ENCODE measurements at regions not wholly inside any gene's neighbourhood (a gene's known extent, or its start where the extent isn't known, plus 50 kb on each side); places are given as distances from the start of the nearest gene placed in this dataset.
"Not testable (repeated sequence)": the region's sequence is repeated elsewhere in the genome, so short reads cannot be mapped to it uniquely, and the experiment has no call there.

- H3K4me1 ChIP-seq; H3K36me3 ChIP-seq (replicated peaks); H3K9me3 ChIP-seq; H3K27me3 ChIP-seq (ENCODE audit: low read depth); H3K4me3 ChIP-seq; in situ Hi-C loops (cut with MboI; ENCODE audit: low sequenced_read_pairs); DNase-seq (ENCODE audit: low spot score in 2 of 2): not testable (repeated sequence)
Measured at GRCh38 chr18:70574951-70575350, 286.1 kb downstream of the SOCS6 start.

- DNase-seq (ENCODE audit: low spot score in 2 of 2); H3K27me3 ChIP-seq (ENCODE audit: low read depth); H3K4me3 ChIP-seq; in situ Hi-C loops (cut with MboI; ENCODE audit: low sequenced_read_pairs); H3K9me3 ChIP-seq; H3K4me1 ChIP-seq; H3K36me3 ChIP-seq (replicated peaks): not testable (repeated sequence)
Measured at GRCh38 chr18:70569647-70570046, 280.8 kb downstream of the SOCS6 start.

DNA sequence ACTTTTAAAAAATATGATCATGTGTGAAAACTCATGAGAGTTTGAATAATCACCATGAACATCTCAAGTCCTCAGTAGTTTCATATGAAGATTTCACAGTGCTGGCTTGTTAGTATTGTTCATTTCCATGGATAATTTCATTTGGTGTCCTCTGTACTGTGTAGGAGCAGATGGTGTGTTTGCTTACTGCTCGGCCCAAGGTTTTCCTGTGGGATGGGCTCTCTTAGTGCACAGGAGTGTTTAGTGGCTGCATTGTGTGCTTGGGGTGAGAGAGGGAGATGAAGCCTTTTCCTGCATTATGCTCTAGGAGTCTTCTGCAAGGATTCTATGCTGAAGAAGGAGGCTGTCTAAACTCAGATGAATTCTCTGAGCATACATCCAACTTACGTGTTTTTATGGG lies 270.6 kb downstream of the SOCS6 start:
- Histone ChIP-seq H3K4me1 (no peaks in the 10 kb centered on the region), H3K27me3 (ENCODE audit: low read depth) (no peaks in the 10 kb centered on the region), H3K9me3 (no peaks in the 10 kb centered on the region), H3K36me3 (replicated peaks) (no peaks in the 10 kb centered on the region), H3K4me3 (no peak overlapping the region)
- DNase-seq (ENCODE audit: low spot score in 2 of 2), result no peak
- in situ Hi-C loops (cut with MboI; ENCODE audit: low sequenced_read_pairs), result no loop called here

DNA sequence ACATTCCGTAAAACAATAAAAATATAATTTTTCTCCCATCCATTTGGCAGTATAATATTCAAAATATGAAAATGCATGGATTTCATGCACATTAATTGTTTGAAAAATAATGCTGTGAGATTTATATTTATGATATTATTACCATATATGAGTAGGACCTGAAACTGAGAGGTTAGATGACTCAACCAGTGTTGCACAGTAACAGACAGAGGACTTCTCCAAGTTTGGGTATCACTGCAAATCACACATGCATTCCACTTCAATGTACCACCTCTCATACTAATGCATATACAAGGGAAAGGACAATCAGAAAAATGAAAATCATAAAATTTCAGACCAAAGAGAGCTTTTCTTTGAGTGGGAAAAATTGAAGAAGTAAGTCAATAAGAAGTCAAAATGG lies 269.5 kb downstream of the SOCS6 start:
- no peaks in the 10 kb centered on the region for H3K27me3 ChIP-seq (ENCODE audit: low read depth)

GRCh38 chr18:70554854-70555445 lies 266.1 kb downstream of the SOCS6 start:
- in situ Hi-C loops (cut with MboI; ENCODE audit: low sequenced_read_pairs), result no loop called here
- Histone ChIP-seq H3K36me3 (replicated peaks) (no peaks in the 10 kb centered on the region), H3K9me3 (no peaks in the 10 kb centered on the region), H3K4me1 (no peaks in the 10 kb centered on the region), H3K4me3 (no peak overlapping the region), H3K27me3 (ENCODE audit: low read depth) (no peaks in the 10 kb centered on the region)
- no peak for DNase-seq (ENCODE audit: low spot score in 2 of 2)

More for the DNA sequence above, 269.5 kb downstream of the SOCS6 start:
- Histone ChIP-seq H3K4me1 (no peaks in the 10 kb centered on the region), H3K9me3 (no peaks in the 10 kb centered on the region), H3K4me3 (no peak overlapping the region), H3K36me3 (replicated peaks) (no peaks in the 10 kb centered on the region)
- no peak for DNase-seq (ENCODE audit: low spot score in 2 of 2)
- in situ Hi-C loops (cut with MboI; ENCODE audit: low sequenced_read_pairs), result no loop called here

GRCh38 chr18:70553936-70554260 lies 265.1 kb downstream of the SOCS6 start:
- Histone ChIP-seq H3K9me3 (no peaks in the 10 kb centered on the region), H3K4me1 (no peaks in the 10 kb centered on the region), H3K36me3 (replicated peaks) (no peaks in the 10 kb centered on the region), H3K27me3 (ENCODE audit: low read depth) (no peaks in the 10 kb centered on the region), H3K4me3 (no peak overlapping the region)
- in situ Hi-C loops (cut with MboI; ENCODE audit: low sequenced_read_pairs), result no loop called here
- no peak for DNase-seq (ENCODE audit: low spot score in 2 of 2)

GRCh38 chr18:70553245-70553935 lies 264.5 kb downstream of the SOCS6 start:
- no peak for DNase-seq (ENCODE audit: low spot score in 2 of 2)
- Histone ChIP-seq H3K9me3 (no peaks in the 10 kb centered on the region), H3K36me3 (replicated peaks) (no peaks in the 10 kb centered on the region), H3K4me1 (no peaks in the 10 kb centered on the region), H3K27me3 (ENCODE audit: low read depth) (no peaks in the 10 kb centered on the region), H3K4me3 (no peak overlapping the region)
- in situ Hi-C loops (cut with MboI; ENCODE audit: low sequenced_read_pairs), result no loop called here

- no peak for DNase-seq (ENCODE audit: low spot score in 2 of 2)
- in situ Hi-C loops (cut with MboI; ENCODE audit: low sequenced_read_pairs), result no loop called here
Measured at GRCh38 chr18:70536370-70537062, 247.7 kb downstream of the SOCS6 start.

GRCh38 chr18:70535041-70535440 lies 246.2 kb downstream of the SOCS6 start:
- Histone ChIP-seq H3K36me3 (replicated peaks) (no peaks in the 10 kb centered on the region), H3K9me3 (no peaks in the 10 kb centered on the region), H3K27me3 (ENCODE audit: low read depth) (no peaks in the 10 kb centered on the region), H3K4me3 (no peak overlapping the region), H3K4me1 (no peaks in the 10 kb centered on the region)
- no peak for DNase-seq (ENCODE audit: low spot score in 2 of 2)
- in situ Hi-C loops (cut with MboI; ENCODE audit: low sequenced_read_pairs), result no loop called here

More at GRCh38 chr18:70536370-70537062, 247.7 kb downstream of the SOCS6 start:
- Histone ChIP-seq H3K4me1 (no peaks in the 10 kb centered on the region), H3K9me3 (no peaks in the 10 kb centered on the region), H3K4me3 (no peak overlapping the region), H3K36me3 (replicated peaks) (no peaks in the 10 kb centered on the region), H3K27me3 (ENCODE audit: low read depth) (no peaks in the 10 kb centered on the region)

DNA sequence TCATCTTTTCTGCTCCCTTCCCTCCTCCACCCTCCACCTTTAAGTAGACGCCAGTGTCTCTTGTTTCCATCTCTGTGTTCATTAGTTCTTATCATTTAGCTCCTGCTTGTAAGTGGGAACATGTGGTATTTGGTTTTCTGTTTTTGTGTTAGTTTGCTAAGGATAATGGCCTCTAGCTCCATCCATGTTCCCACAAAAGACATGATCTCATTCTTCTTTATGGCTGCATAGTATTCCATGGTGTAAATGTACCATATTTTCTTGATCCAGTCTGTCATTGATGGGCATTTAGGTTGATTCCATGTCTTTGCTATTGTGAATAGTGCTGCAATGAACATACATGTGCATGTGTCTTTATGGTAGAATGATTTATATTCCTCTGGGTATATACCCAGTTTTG lies 236.5 kb downstream of the SOCS6 start:
- DNase-seq (ENCODE audit: low spot score in 2 of 2); H3K36me3 ChIP-seq (replicated peaks); H3K4me3 ChIP-seq; H3K4me1 ChIP-seq; H3K27me3 ChIP-seq (ENCODE audit: low read depth); H3K9me3 ChIP-seq; in situ Hi-C loops (cut with MboI; ENCODE audit: low sequenced_read_pairs): not testable (repeated sequence)

DNA sequence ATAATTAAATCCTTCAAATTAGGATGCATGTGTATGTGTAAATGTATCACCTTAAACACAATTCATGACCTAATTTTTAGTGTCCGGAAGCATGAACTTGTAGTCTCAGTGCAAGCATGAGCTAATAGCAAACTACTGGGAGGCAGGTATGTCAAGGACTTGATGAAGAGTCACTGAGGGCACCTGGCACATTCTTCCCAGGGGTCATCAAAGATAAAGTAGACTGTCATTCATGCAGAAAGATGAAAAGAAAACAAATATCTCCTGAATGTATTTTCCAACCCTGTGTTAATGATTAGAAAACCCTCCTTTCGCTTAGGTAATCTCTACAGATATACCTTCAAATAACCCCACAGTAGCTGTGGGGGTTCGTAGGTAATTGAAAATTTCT lies 234.9 kb downstream of the SOCS6 start:
- Histone ChIP-seq H3K4me1 (no peaks in the 10 kb centered on the region), H3K36me3 (replicated peaks) (no peaks in the 10 kb centered on the region), H3K9me3 (no peaks in the 10 kb centered on the region), H3K27me3 (ENCODE audit: low read depth) (no peaks in the 10 kb centered on the region), H3K4me3 (no peak overlapping the region)
- no peak for DNase-seq (ENCODE audit: low spot score in 2 of 2)
- in situ Hi-C loops (cut with MboI; ENCODE audit: low sequenced_read_pairs), result no loop called here

GRCh38 chr18:70523035-70523791 lies 234.4 kb downstream of the SOCS6 start:
- no peaks in the 10 kb centered on the region for H3K27me3 ChIP-seq (ENCODE audit: low read depth)
- no peaks in the 10 kb centered on the region for H3K4me1 ChIP-seq
- no peaks in the 10 kb centered on the region for H3K36me3 ChIP-seq (replicated peaks)
- no peaks in the 10 kb centered on the region for H3K9me3 ChIP-seq
- no peak overlapping the region for H3K4me3 ChIP-seq
- no peak for DNase-seq (ENCODE audit: low spot score in 2 of 2)
- in situ Hi-C loops (cut with MboI; ENCODE audit: low sequenced_read_pairs), result no loop called here

GRCh38 chr18:70522183-70522680 lies 233.4 kb downstream of the SOCS6 start:
- H3K27me3 ChIP-seq (ENCODE audit: low read depth), result no peaks in the 10 kb centered on the region
- no peaks in the 10 kb centered on the region for H3K9me3 ChIP-seq
- no peaks in the 10 kb centered on the region for H3K36me3 ChIP-seq (replicated peaks)
- H3K4me1 ChIP-seq, result no peaks in the 10 kb centered on the region; the same call in 1 of the 2 replicates
- DNase-seq (ENCODE audit: low spot score in 2 of 2), result no peak
- no peak overlapping the region for H3K4me3 ChIP-seq
- in situ Hi-C loops (cut with MboI; ENCODE audit: low sequenced_read_pairs), result no loop called here

DNA sequence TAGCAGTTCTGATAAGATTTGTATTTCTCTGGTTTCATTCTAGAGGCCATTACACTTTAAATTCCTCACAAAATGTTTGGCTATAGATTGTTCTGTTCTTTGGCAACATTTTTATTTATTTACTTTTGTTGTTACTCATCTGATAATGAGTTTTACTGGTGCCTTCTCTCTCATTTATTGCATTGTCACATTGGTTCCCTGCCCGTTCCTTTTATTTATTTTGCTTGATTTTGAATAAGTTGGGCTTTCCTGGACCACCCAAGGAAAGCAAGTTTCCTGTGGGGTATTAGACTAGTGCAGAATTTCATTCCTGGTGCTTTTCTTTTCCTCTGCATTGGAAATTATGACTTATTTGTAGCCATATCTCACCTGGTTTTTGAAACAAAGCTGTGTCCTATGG lies 232.0 kb downstream of the SOCS6 start:
- DNase-seq (ENCODE audit: low spot score in 2 of 2), result no peak

More for the DNA sequence above, 232.0 kb downstream of the SOCS6 start:
- Histone ChIP-seq H3K4me3 (no peak overlapping the region), H3K4me1 (peaks cover 4% of the 10 kb centered on the region), H3K36me3 (replicated peaks) (no peaks in the 10 kb centered on the region), H3K27me3 (ENCODE audit: low read depth) (no peaks in the 10 kb centered on the region), H3K9me3 (no peaks in the 10 kb centered on the region)
- in situ Hi-C loops (cut with MboI; ENCODE audit: low sequenced_read_pairs), result no loop called here
